ENCODE measurements at regions not wholly inside any gene's neighbourhood (a gene's known extent, or its start where the extent isn't known, plus 50 kb on each side); places are given as distances from the start of the nearest gene placed in this dataset.
"Not testable (repeated sequence)": the region's sequence is repeated elsewhere in the genome, so short reads cannot be mapped to it uniquely, and the experiment has no call there.

- DNase-seq (ENCODE audit: low spot score), result no peak
These were observed 92.8 kb upstream of the MSH6 start for GRCh38 chr2:47690132-47690531.

- not testable (repeated sequence) for DNase-seq (ENCODE audit: low spot score)
These were observed 93.8 kb upstream of the MSH6 start for GRCh38 chr2:47689118-47689517.

DNA sequence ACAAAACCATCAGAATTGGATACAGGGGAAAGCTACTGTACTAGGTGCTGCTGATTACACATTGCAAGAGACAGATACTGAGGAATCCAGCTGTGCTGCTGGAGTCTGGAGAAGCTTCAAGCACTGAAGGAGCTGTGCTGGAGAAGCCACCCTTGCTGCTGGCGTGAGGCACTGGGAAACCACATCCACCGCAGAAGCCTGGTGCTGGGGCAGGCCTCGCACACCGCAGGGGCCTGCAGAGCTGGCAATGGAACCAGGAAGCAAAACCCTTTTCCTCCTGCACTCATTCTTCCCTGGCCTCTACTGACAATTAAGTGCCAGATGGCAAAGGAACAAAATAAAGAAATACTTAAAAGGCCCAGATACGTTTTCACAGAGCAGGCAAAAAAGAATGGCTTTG lies 94.4 kb upstream of the MSH6 start:
- no peak for DNase-seq (ENCODE audit: low spot score)

DNA sequence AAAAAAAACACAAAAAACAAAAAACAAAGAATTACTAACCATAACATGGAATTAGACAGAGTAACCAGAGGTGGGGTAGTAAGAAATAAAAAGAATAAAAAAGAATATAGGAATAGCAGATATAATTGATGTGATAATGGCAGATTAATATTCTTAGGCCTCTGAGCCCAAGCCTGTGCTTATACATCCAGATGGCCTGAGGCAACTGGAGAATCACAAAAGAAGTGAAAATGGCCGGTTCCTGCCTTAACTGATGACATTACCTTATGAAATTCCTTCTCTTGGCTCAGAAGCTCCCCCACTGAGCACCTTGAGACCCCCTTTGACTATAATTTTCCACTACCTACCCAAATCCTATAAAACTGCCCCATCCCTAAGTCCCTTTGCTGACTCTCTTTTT lies 95.1 kb upstream of the MSH6 start:
- no peak for DNase-seq (ENCODE audit: low spot score)

DNA sequence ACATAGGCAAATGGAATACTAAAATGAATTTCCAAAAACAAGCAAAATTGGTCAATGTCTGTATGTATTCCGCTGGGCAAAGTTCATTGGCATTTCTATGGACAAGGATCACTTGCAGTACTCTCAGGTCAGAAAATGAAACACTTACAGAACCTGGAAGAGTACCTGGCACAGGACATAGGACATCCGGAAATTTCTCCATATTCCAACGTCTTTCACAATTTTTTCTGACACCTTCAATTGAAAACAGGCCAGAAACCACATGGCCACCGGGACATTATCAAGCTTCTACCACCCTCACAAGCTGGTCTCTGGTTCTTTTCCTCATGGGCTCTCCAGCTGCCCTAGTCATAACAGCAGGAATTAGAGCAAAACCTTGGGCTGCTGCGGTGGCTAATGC lies 96.9 kb upstream of the MSH6 start:
- no peak for DNase-seq (ENCODE audit: low spot score)

DNA sequence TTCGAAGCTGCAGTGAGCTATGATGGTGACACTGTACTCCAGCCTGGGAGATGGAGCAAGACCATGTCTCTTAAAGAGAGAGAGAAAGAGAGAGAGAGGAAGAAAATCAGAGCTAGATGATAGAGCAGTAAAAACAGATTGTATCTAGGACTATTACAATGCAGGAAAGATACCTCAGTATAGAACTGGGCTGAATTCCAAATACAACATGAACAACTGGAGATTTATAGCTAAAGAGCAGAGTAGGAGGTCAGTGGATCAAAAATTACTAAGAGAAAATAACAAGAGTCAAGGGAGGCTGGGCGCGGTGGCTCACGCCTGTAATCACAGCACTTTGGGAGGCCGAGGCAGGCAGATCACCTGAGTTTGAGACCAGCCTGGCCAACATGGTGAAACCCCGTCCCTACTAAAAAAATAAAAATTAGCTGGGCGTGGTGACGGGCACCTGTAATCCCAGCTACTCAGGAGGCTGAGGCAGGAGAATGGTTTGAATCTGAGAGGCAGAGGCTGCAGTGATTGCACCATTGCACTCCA lies 100.7 kb upstream of the MSH6 start:
- DNase-seq (ENCODE audit: low spot score), result no peak

DNA sequence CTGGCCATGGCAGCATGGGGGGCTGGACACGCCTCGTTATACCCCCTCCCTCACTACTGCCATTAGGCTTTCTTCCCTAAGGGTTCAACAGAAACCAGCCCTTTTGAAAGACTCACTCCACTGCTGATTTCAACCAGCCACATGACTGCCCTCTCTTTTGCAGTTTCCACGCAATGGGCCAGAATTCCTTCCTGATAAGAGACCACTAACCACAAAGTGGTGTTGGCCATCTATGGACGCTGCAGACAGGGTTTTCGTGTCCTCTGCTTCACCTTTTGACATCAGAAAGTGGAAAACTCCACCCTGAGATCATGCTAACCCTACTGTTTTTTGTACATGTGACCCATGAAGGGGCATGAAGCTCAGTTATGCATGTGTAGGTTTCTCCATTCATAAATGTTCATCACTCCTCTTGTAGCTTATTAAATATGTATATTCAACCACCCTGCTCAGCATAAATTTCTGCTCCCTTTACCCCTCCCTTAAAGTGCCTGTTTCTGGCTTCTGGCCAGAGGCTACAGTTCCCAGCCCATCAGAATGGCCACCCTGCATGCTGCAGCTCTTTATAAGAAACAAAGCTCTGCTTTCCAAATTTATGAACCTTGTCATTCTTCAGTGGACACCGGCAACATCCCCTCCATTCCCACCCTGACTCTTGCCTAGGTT lies 105.6 kb upstream of the KCNK12 start:
- DNase-seq (ENCODE audit: low spot score), result no peak

DNA sequence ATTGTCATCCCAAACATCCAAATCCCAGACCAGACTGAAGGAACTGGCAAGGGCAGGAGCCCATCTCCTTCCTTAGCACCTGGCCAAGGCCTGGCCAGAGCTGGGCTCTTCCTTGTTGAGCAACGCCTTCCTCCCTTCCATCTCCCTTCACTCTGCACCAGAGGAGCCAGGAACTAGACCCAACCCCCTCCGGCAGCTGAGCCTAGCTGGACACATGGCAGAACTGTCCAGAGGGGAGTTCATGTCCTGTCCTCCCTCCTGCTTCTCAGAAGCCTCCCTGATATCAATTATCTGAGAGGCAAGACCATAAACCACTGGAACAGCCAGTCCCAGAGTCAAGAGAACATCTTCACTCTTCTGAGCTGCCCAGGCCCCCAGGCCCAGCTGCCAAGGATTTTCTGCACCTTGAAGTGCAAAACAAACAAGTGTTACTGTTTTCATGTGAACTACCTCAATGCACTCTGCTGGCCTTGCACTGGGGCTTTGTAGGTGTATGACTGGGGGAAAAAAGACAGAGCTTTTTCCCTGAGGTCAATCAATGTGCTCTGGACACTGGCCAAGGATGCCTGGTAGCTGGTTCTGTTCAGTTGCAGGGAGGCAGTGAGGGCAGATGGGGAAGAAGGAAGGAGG lies 104.5 kb upstream of the KCNK12 start:
- no peak for DNase-seq (ENCODE audit: low spot score)

DNA sequence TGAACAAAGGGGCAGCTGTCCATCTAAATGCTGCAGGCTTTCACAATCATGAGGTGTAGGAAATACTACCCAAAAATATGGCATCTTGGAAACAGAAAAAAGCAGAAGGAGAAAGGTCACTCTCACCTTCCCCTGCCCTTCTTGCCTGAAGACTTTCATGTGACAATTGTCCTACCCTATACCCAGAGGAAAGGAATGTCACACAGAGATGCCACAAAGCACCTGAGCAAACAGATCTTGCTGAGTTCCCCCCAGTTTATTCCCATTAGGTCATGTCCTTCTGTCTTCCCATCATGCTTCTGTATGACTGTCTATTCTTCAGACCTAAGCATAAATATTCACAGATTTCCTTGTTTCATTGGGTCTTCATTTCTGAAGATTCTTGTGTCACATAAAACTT lies 95.5 kb upstream of the KCNK12 start:
- DNase-seq (ENCODE audit: low spot score), result no peak

DNA sequence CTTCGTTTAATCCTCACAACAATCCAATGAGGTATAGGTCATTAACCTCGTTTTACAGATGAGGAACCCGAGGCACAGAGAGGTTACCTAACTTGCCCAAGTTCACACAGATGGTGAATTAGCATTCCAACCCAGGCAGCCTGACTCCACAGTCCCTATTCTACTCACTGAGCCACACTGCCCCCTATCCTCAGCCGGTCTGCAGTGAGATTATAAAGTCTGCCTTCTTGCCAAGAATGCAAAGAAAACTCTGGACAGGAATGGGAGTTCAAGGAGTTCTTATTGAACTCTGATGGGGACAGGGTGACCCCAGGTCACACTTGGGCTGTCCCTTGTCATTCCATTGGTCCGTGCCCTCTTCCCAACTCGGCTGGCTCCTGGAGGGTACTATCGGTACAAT lies 94.0 kb upstream of the KCNK12 start:
- DNase-seq (ENCODE audit: low spot score), result no peak

GRCh38 chr2:47662552-47662951 lies 91.8 kb upstream of the KCNK12 start:
- no peak for DNase-seq (ENCODE audit: low spot score)

DNA sequence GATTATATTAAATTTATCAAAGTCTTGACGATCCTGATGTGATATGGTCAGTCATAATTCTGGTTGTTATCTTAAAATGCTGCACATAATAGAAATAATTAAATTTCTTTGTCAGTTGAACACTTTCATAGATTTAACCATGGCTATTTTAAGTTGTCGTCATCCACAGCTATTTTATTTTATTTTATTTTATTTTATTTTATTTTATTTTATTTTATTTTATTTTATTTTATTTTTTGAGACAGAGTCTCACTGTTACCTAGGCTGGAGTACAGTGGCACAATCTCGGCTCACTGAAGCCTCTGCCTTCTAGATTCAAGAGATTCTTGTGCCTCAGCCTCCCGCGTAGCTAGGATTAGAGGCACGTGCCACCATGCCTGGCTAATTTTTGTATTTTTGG lies 90.5 kb upstream of the KCNK12 start:
- DNase-seq (ENCODE audit: low spot score), result no peak

- DNase-seq (ENCODE audit: low spot score), result no peak
These were observed 89.4 kb upstream of the KCNK12 start for GRCh38 chr2:47660168-47660567.

DNA sequence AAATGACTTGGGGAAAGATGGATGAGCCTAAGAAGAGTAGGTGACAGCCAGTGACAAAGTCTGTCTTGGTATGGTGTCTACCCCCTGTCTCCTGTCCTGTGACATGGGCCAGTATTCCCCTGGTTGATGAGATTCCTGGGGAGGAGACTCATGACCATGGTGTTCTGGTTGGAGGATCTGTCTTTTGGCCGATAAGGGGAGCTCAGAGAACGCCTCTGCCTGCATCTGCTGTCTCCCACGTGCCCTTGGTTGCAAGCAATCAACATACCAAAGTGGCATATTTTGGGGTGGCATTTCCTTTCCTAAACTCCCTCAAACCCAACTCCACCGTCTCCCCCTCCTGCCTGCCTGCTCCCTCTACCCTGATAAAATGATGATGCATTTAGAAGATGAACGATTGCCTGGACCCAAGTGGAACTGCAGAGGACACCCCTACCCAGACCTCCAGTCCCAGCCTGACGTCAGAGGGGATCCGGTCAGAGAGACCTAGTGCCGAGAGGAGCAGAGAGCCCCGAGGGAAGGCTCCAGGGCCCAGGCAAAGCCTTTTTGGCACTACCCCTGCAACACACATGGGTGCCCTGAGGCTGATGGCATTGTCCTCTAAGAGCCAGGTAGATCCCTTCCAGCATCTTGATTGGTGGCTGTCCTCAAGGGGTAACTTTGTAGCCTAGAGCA lies 88.0 kb upstream of the KCNK12 start:
- peak; percentile 12 for DNase-seq (ENCODE audit: low spot score)

- DNase-seq (ENCODE audit: low spot score), result no peak
These were observed 87.2 kb upstream of the KCNK12 start for GRCh38 chr2:47657886-47658489.

DNA sequence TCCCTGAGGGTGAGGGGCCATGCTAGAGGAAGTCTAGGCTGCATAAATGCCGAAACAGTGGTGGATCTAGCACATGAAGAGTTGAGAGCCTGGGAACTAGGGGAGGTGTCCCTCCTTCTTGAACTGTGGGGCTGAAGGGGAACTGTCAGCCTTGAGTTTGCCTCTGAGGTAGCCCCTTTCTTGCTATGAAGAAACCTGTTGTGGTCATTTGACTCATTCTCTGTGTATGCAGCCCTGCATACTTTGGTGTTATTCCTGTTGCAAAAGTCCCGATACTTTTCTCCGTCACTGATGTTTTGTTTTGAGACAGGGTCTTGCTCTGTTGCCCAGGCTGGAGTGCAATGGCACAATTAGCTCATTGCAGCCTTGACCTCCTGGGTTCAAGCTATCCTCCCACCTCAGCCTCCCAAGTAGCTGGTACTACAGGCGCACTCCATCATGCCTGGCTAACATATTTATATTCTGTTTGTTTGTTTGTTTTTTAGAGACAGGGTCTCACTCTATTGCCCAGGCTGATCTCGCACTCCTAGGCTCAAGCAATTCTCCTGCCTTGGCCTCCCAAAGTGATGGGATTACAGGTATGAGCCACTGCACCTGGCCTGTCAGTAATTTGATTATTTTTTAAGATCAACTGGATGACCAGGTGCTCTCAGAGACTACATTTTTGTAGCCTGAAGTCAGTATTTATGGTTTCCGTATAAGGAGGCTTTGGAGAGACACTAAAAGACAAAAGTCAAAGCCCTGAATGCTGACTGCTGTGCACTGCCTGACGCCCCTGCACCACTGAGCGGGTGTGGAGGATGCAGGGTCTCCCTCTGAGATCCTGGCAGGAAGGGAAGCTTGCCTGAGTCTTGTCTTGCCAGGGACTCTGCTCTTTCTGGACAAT lies 86.2 kb upstream of the KCNK12 start:
- DNase-seq (ENCODE audit: low spot score), result no peak

GRCh38 chr2:47655563-47655880 lies 84.7 kb upstream of the KCNK12 start:
- no peak for DNase-seq (ENCODE audit: low spot score)

- no peak for DNase-seq (ENCODE audit: low spot score)
These were observed 84.2 kb upstream of the KCNK12 start for GRCh38 chr2:47654790-47655562.

DNA sequence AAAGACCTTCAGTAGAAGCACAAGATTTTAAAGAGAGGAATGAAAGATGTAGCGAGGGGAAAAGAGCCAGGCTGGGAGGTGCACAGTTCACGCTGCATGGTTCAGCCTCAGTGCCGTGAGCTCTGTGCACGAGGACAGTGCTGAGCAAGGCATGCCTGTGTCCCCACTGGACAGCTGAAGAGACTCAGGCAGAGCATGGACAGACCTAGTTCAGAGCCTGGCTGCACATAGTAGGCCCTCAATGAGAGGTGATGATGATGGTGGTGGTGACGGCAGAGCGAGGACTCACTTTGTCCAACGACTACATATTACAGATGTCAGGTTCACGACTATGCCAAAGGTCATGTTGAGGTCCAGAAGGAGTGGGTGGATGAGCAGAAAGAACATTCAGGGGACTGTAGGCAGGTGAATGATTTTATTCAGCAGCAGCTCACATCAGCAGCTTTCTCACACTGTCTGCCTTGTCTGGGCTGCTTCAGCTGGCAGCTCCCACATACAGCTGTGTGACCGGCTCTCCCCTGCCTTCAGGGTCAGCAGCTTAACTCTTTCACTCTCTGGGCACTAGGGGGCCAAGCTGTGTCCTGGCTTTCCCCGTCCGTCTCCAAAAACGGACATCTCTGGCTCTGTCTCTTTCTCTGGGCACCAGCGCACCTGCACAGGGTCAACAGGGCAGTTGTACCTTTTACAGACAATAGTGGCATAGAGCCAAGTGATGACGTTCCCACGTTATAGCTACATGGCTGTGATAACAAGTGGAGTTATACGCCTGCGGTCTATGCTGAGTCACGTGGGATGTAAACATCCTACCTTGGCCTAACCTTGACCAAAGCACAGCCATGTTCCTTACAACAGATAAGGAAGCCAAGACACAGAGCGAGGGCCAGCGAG lies 83.4 kb upstream of the KCNK12 start:
- peak; percentile 68 for DNase-seq (ENCODE audit: low spot score)

DNA sequence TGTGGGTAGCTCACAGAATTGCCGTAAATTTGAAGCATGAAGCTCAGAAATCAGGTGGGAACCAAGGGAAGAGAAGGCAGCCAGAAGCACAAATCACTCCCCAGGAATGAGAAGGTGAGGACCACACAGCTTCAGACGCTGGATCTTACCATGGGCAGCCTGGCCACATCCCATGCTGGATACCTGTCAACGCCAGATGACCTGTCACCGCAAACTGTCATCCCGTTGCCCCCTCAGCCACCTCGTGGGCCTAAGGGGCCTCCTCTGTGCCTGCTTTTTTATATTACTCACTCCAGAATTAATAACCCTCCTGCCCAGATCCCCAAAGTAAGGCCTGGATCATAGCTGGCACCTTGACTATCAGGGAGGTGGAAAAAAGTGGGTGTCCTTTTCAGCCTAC lies 82.3 kb upstream of the KCNK12 start:
- DNase-seq (ENCODE audit: low spot score), result no peak

Data from Ammon's horn (tissue), 1 donor.